Germinal center (tissue), 1 donor: ENCODE measurements at regions not wholly inside any gene's neighbourhood (a gene's known extent, or its start where the extent isn't known, plus 50 kb on each side); places are given as distances from the start of the nearest gene placed in this dataset.
"Not testable (repeated sequence)": the region's sequence is repeated elsewhere in the genome, so short reads cannot be mapped to it uniquely, and the experiment has no call there.

Source experiments
- DNase-seq: peaks from one replicate; pipeline ENCODE4 v3.0.0; 2012; ENCODE audit warnings: mixed read lengths, low spot score

GRCh38 chr18:2121224-2121623, 450.1 kb downstream of the METTL4 start:
- DNase-seq: no peak

GRCh38 chr18:2123077-2123476, 448.2 kb downstream of the METTL4 start:
- no peak for DNase-seq

GRCh38 chr18:2134364-2134763, 436.9 kb downstream of the METTL4 start:
- DNase-seq: no peak

GRCh38 chr18:2135309-2135708, 436.0 kb downstream of the METTL4 start:
- no peak for DNase-seq

- no peak for DNase-seq
Measured at GRCh38 chr18:2138552-2138951, 432.8 kb downstream of the METTL4 start.

GRCh38 chr18:2139691-2140090, 431.6 kb downstream of the METTL4 start:
- no peak for DNase-seq

GRCh38 chr18:2143636-2144035, 427.7 kb downstream of the METTL4 start:
- DNase-seq: no peak

- no peak for DNase-seq
Measured at GRCh38 chr18:2144811-2145210, 426.5 kb downstream of the METTL4 start.

- DNase-seq: no peak
Measured at GRCh38 chr18:2146092-2146491, 425.2 kb downstream of the METTL4 start.

- no peak for DNase-seq
Measured at GRCh38 chr18:2146754-2147153, 424.6 kb downstream of the METTL4 start.

GRCh38 chr18:2147476-2148230, 423.7 kb downstream of the METTL4 start:
- DNase-seq: no peak

- no peak for DNase-seq
Measured at GRCh38 chr18:2148823-2149222, 422.5 kb downstream of the METTL4 start.

GRCh38 chr18:2150566-2150965, 420.7 kb downstream of the METTL4 start:
- DNase-seq: no peak

GRCh38 chr18:2154278-2154677, 417.0 kb downstream of the METTL4 start:
- no peak for DNase-seq

GRCh38 chr18:2164644-2165550, 406.4 kb downstream of the METTL4 start:
- DNase-seq: no peak

- DNase-seq: not testable (repeated sequence)
Measured at GRCh38 chr18:2166876-2167275, 404.4 kb downstream of the METTL4 start.

GRCh38 chr18:2168022-2168421, 403.3 kb downstream of the METTL4 start:
- DNase-seq: no peak

GRCh38 chr18:2169656-2170055, 401.6 kb downstream of the METTL4 start:
- no peak for DNase-seq

GRCh38 chr18:2171840-2172625, 399.3 kb downstream of the METTL4 start:
- DNase-seq: no peak

GRCh38 chr18:2172881-2173280, 398.4 kb downstream of the METTL4 start:
- no peak for DNase-seq

- DNase-seq: no peak
Measured at GRCh38 chr18:2173486-2173885, 397.8 kb downstream of the METTL4 start.

GRCh38 chr18:2178036-2178435, 393.3 kb downstream of the METTL4 start:
- DNase-seq: no peak
